Gastroesophageal sphincter (tissue), 3 donors: ENCODE measurements at regions not wholly inside any gene's neighbourhood (a gene's known extent, or its start where the extent isn't known, plus 50 kb on each side); places are given as distances from the start of the nearest gene placed in this dataset.

Source experiments
- CTCF ChIP-seq, 4 experiments: fragments of 200-600 bp in 2 of 4; fragments of 450-650 bp in 2 of 4; sonication (generic) in 1 of 4; IDR thresholded peaks; one replicate each; pipeline ENCODE4 v1.5.1; 2017 to 2019; ENCODE audit warnings: antibody characterized with exemption in 4 of 4, mild to moderate bottlenecking in 2 of 4, moderate library complexity in 2 of 4
- EP300 ChIP-seq: sonication (generic); formaldehyde crosslinking; IDR thresholded peaks from one replicate; pipeline ENCODE4 v1.6.1; 2017; ENCODE audit warnings: antibody characterized with exemption, mild to moderate bottlenecking
- POLR2A ChIP-seq, 2 donors: fragments of 450-650 bp; IDR thresholded peaks; one replicate each; pipeline ENCODE4 v1.6.1; 2017; ENCODE audit warnings: antibody characterized with exemption in 2 of 2, mild to moderate bottlenecking in 2 of 2, moderate library complexity in 1 of 2
- POLR2AphosphoS5 ChIP-seq: sonication (generic); formaldehyde crosslinking; IDR thresholded peaks from one replicate; pipeline ENCODE4 v1.6.1; 2017; ENCODE audit warnings: antibody characterized with exemption

DNA sequence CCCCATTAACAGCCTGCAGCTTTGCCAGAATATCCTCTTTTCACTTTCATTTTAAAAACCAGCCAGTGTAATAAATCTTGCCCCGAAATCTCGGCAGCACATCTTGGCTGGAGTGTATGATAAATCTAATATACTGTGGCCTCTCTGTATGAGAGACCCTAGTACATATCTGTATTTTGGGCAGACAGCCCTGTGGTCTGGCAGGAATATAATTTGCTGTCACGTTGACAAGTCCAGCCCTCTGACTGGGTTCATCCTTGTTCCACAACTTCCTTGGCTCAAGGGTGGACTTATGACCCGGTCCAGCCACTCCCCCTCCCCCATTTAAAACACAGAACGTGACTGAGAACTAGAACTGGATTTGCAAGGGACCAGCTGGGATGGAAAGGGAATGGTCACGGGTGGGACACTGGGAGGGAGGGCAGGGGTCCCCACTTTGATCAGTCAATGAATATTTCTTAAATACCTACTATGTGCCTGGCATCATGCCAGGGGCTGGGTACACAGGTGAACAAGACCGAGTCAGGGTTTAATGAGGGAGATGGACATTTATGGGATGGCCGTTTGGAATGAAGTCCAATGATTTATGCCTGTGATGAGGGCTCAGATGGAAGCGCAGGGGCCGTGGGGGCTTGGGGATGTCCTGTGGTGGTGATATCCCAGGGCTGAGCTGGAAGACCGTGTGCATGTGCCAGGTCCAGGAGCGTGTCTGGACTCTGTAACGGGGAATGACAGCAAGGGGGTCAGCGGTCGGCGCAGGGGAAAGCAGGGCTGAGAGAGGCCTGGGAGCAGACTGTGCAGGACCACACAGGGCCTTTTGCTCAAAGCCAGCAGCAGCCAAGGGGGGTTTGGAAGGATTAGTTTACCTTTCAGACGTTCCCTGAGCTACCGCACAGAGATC is 190.5 kb downstream of the PHETA1 start:
- TF ChIP-seq CTCF (IDR thresholded peaks at IDR 0.05) (no peak), EP300 (no peak), POLR2A (IDR thresholded peaks at IDR 0.05) (no peak), POLR2AphosphoS5 (no peak)
